ENCODE measurements at regions not wholly inside any gene's neighbourhood (a gene's known extent, or its start where the extent isn't known, plus 50 kb on each side); places are given as distances from the start of the nearest gene placed in this dataset.

GRCh38 chr16:54697677-54698076 lies 233.0 kb upstream of the IRX5 start:
- ATAC-seq = no peak

GRCh38 chr16:54696970-54697369 lies 233.7 kb upstream of the IRX5 start:
- DNase-seq (no peak), ATAC-seq (no peak)
- H3K27me3 ChIP-seq (ENCODE audit: insufficient read depth in 3 of 3, low read length in 2 of 3) = no peaks in the 10 kb centered on the region
- intact Hi-C loops (cut with DNase I) = no loop called here
- no peaks in the 10 kb centered on the region for H3K4me1 ChIP-seq
- TF ChIP-seq CTCF (IDR thresholded peaks at IDR 0.05) = no peak
- no peak overlapping the region for H3K4me3 ChIP-seq
- H3K9me3 ChIP-seq = peaks cover 6% of the 10 kb centered on the region
- H3K36me3 ChIP-seq (ENCODE audit: insufficient read depth in 1 of 2, low read depth in 1 of 2) = no peaks in the 10 kb centered on the region
- H3K27ac ChIP-seq = no peak overlapping the region
- 42 to 55% (median 43%) methylated on average over 9 of the region's 9 CpGs for WGBS, 3 donors

More at GRCh38 chr16:54697677-54698076, 233.0 kb upstream of the IRX5 start:
- H3K27me3 ChIP-seq (ENCODE audit: insufficient read depth in 3 of 3, low read length in 2 of 3) = no peaks in the 10 kb centered on the region
- DNase-seq = no peak
- H3K4me3 ChIP-seq = no peak overlapping the region
- intact Hi-C loops (cut with DNase I) = no loop called here
- H3K36me3 ChIP-seq (ENCODE audit: insufficient read depth in 1 of 2, low read depth in 1 of 2) = no peaks in the 10 kb centered on the region
- WGBS, 3 donors = 46 to 55% (median 46%) methylated on average over 8 of the region's 8 CpGs
- no peak for TF ChIP-seq CTCF (IDR thresholded peaks at IDR 0.05)
- H3K9me3 ChIP-seq = peaks cover 6% of the 10 kb centered on the region
- no peaks in the 10 kb centered on the region for H3K4me1 ChIP-seq
- H3K27ac ChIP-seq = no peak overlapping the region

GRCh38 chr16:54696522-54696921 lies 234.1 kb upstream of the IRX5 start:
- Histone ChIP-seq H3K4me3 (no peak overlapping the region), H3K9me3 (peaks cover 6% of the 10 kb centered on the region), H3K4me1 (no peaks in the 10 kb centered on the region), H3K27ac (no peak overlapping the region), H3K36me3 (ENCODE audit: insufficient read depth in 1 of 2, low read depth in 1 of 2) (no peaks in the 10 kb centered on the region), H3K27me3 (ENCODE audit: insufficient read depth in 3 of 3, low read length in 2 of 3) (no peaks in the 10 kb centered on the region)
- no peak for ATAC-seq
- TF ChIP-seq CTCF (IDR thresholded peaks at IDR 0.05) = no peak
- no peak for DNase-seq
- intact Hi-C loops (cut with DNase I) = no loop called here
- 48 to 58% (median 53%) methylated on average over 8 of the region's 8 CpGs for WGBS, 3 donors

GRCh38 chr16:54694651-54695050 lies 236.0 kb upstream of the IRX5 start:
- H3K4me1 ChIP-seq = no peaks in the 10 kb centered on the region
- TF ChIP-seq CTCF (IDR thresholded peaks at IDR 0.05) = no peak

GRCh38 chr16:54693864-54694263 lies 236.8 kb upstream of the IRX5 start:
- DNase-seq (no peak), ATAC-seq (no peak)
- H3K27me3 ChIP-seq (ENCODE audit: insufficient read depth in 3 of 3, low read length in 2 of 3) = no peaks in the 10 kb centered on the region
- no peak for TF ChIP-seq CTCF (IDR thresholded peaks at IDR 0.05)
- no peaks in the 10 kb centered on the region for H3K9me3 ChIP-seq
- H3K4me3 ChIP-seq = no peak overlapping the region
- H3K36me3 ChIP-seq (ENCODE audit: insufficient read depth in 1 of 2, low read depth in 1 of 2) = no peaks in the 10 kb centered on the region
- H3K27ac ChIP-seq = no peak overlapping the region
- no peaks in the 10 kb centered on the region for H3K4me1 ChIP-seq
- intact Hi-C loops (cut with DNase I) = no loop called here

More at GRCh38 chr16:54694651-54695050, 236.0 kb upstream of the IRX5 start:
- 57 to 83% (median 67%) methylated on average over 2 of the region's 2 CpGs for WGBS, 3 donors
- no peak for DNase-seq
- H3K4me3 ChIP-seq = no peak overlapping the region
- H3K9me3 ChIP-seq = no peaks in the 10 kb centered on the region
- no peak for ATAC-seq
- H3K27ac ChIP-seq = no peak overlapping the region
- intact Hi-C loops (cut with DNase I) = no loop called here
- no peaks in the 10 kb centered on the region for H3K36me3 ChIP-seq (ENCODE audit: insufficient read depth in 1 of 2, low read depth in 1 of 2)
- H3K27me3 ChIP-seq (ENCODE audit: insufficient read depth in 3 of 3, low read length in 2 of 3) = no peaks in the 10 kb centered on the region

Measured in psoas muscle (tissue), 7 donors.